ENCODE measurements at regions not wholly inside any gene's neighbourhood (a gene's known extent, or its start where the extent isn't known, plus 50 kb on each side); places are given as distances from the start of the nearest gene placed in this dataset.

DNA sequence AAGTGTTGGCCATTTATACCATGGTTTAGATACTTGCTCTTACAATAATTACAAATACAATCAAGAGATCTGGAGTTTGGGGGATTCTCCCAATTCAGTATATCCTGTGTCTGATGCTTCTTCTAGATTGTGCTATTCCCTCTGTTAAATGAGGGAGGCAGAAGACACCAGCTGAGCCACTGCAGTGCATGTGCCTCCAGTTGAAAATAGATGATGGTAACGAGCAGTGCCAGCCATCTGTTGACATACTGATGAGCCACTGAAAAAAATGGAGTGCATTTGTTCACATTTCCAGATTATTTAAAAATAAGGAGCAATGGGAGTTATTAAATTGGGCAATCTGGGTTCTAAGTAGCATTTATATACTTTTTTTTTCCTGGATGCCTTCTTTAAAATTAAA, 1428.0 kb upstream of the TENM4 start:
- WGBS (ENCODE audit: missing lambda C conversion rate) = 0% methylated on average over 1 of the region's 1 CpG
- CTCF ChIA-PET = no interaction called here
- Histone ChIP-seq H3K9me3 (no peaks in the 10 kb centered on the region), H3K4me2 (no peak overlapping the region), H3K27ac (no peak overlapping the region), H3K4me3 (no peak overlapping the region), H3K4me1 (no peaks in the 10 kb centered on the region)
- ATAC-seq = no peak
- FAIRE-seq = no peak
- TF ChIP-seq HOXA7 (CRISPR knock-in tag; IDR thresholded peaks at IDR 0.05) (no peak), SREBF2 (IDR thresholded peaks at IDR 0.05) (no peak), RCOR1 (IDR thresholded peaks at IDR 0.05; ENCODE audit: low read depth, low read length) (no peak), KDM1A (IDR thresholded peaks at IDR 0.05; ENCODE audit: low read depth) (no peak), RFX5 (IDR thresholded peaks at IDR 0.05) (no peak), HOXB13 (CRISPR knock-in tag; IDR thresholded peaks at IDR 0.05; ENCODE audit: low read depth) (no peak), EP300 (IDR thresholded peaks at IDR 0.05) (no peak), GATA3 (IDR thresholded peaks at IDR 0.05; ENCODE audit: borderline replicate concordance) (no peak), CBX2 (IDR thresholded peaks at IDR 0.05; ENCODE audit: borderline replicate concordance, low read depth) (no peak), PHF8 (IDR thresholded peaks at IDR 0.05; ENCODE audit: borderline replicate concordance, low read depth) (no peak), MYC (IDR thresholded peaks at IDR 0.05; ENCODE audit: borderline replicate concordance, low read length) (no peak), RAD21 (conservative IDR thresholded peaks at IDR 0.05 in 1 of 2, IDR thresholded peaks at IDR 0.05 in 1 of 2) (no peak), RNF2 (IDR thresholded peaks at IDR 0.05; ENCODE audit: borderline replicate concordance, low read depth) (no peak)
- TF ChIP-seq, protein P1, sequence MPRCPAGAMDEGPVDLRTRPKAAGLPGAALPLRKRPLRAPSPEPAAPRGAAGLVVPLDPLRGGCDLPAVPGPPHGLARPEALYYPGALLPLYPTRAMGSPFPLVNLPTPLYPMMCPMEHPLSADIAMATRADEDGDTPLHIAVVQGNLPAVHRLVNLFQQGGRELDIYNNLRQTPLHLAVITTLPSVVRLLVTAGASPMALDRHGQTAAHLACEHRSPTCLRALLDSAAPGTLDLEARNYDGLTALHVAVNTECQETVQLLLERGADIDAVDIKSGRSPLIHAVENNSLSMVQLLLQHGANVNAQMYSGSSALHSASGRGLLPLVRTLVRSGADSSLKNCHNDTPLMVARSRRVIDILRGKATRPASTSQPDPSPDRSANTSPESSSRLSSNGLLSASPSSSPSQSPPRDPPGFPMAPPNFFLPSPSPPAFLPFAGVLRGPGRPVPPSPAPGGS (IDR thresholded peaks at IDR 0.05) = no peak
- TF ChIP-seq, protein P2, sequence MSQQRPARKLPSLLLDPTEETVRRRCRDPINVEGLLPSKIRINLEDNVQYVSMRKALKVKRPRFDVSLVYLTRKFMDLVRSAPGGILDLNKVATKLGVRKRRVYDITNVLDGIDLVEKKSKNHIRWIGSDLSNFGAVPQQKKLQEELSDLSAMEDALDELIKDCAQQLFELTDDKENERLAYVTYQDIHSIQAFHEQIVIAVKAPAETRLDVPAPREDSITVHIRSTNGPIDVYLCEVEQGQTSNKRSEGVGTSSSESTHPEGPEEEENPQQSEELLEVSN (IDR thresholded peaks at IDR 0.05; ENCODE audit: borderline replicate concordance, low read depth) = no peak
- POLR2A ChIA-PET = no interaction called here
- DNase-seq (ENCODE audit: low read depth in 1 of 2, low spot score in 1 of 2) = no peak

DNA sequence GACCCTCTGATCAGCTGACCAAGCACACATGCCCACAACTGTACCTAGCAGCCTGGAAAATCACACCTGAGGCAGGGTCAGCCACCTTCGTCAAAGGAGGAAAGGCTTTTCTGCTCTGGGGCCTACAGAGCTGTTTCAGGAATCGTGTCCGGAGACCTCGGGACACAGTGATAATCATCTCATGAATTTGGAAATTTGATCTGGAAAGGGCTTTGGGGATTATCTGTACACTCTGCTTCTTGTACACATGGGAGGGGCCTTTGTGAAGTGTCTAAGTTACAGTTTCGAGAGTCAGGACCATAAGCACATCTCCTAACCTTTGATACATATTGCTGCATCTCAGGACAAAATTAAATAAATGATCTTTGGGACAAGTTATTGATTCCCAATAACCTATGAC, 1421.2 kb upstream of the TENM4 start:
- no peak for FAIRE-seq
- ChIA-PET POLR2A (no interaction called here), CTCF (no interaction called here)
- TF ChIP-seq, protein P3, sequence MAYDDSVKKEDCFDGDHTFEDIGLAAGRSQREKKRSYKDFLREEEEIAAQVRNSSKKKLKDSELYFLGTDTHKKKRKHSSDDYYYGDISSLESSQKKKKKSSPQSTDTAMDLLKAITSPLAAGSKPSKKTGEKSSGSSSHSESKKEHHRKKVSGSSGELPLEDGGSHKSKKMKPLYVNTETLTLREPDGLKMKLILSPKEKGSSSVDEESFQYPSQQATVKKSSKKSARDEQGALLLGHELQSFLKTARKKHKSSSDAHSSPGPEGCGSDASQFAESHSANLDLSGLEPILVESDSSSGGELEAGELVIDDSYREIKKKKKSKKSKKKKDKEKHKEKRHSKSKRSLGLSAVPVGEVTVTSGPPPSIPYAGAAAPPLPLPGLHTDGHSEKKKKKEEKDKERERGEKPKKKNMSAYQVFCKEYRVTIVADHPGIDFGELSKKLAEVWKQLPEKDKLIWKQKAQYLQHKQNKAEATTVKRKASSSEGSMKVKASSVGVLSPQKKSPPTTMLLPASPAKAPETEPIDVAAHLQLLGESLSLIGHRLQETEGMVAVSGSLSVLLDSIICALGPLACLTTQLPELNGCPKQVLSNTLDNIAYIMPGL (CRISPR knock-in tag; IDR thresholded peaks at IDR 0.05; ENCODE audit: borderline replicate concordance) = no peak
- TF ChIP-seq, protein P4, sequence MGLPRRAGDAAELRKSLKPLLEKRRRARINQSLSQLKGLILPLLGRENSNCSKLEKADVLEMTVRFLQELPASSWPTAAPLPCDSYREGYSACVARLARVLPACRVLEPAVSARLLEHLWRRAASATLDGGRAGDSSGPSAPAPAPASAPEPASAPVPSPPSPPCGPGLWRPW (IDR thresholded peaks at IDR 0.05) = no peak
- TF ChIP-seq NPAS2 (CRISPR knock-in tag; IDR thresholded peaks at IDR 0.05; ENCODE audit: borderline replicate concordance) = no peak
- no peak for TF ChIP-seq CBX2 (IDR thresholded peaks at IDR 0.05; ENCODE audit: borderline replicate concordance, low read depth)
- no peak for TF ChIP-seq FOXS1 (CRISPR knock-in tag; IDR thresholded peaks at IDR 0.05)
- no peak for TF ChIP-seq POLR2A (IDR thresholded peaks at IDR 0.05; ENCODE audit: low read length)
- TF ChIP-seq, protein P5, sequence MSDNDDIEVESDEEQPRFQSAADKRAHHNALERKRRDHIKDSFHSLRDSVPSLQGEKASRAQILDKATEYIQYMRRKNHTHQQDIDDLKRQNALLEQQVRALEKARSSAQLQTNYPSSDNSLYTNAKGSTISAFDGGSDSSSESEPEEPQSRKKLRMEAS (IDR thresholded peaks at IDR 0.05) = no peak
- ATAC-seq = no peak
- Histone ChIP-seq H3K27ac (no peak overlapping the region), H3K9me3 (no peaks in the 10 kb centered on the region), H3K4me3 (no peak overlapping the region), H3K4me2 (no peak overlapping the region), H3K4me1 (no peaks in the 10 kb centered on the region)
- DNase-seq (ENCODE audit: low read depth in 1 of 2, low spot score in 1 of 2) = no peak
- WGBS (ENCODE audit: missing lambda C conversion rate) = 21% methylated on average over 5 of the region's 5 CpGs

DNA sequence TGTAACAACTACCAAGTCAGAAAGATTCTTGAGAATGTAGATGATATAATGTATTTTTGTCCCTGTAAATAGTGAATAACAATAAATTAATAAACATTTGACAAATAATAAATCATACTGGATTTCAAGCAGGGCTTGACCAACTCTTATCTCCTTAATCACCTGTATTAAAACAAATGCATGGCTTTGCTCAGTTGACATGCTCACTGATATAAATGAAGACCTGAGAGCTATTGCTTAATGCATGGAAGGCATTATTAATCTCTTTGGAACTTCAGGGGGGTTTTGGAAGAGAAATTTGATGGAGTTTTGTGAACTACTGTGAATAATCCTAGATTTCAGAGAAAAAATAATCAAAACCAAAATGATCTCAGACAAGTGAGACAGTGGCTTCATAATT, 1420.4 kb upstream of the TENM4 start:
- no peak overlapping the region for H3K4me2 ChIP-seq
- no peak for DNase-seq (ENCODE audit: low read depth in 1 of 2, low spot score in 1 of 2)
- no peak overlapping the region for H3K27ac ChIP-seq
- no peaks in the 10 kb centered on the region for H3K4me1 ChIP-seq
- H3K9me3 ChIP-seq = no peaks in the 10 kb centered on the region
- CTCF ChIA-PET = no interaction called here
- POLR2A ChIA-PET = no interaction called here
- ATAC-seq = no peak
- TF ChIP-seq FOXS1 (CRISPR knock-in tag; IDR thresholded peaks at IDR 0.05) (no peak), PHF8 (IDR thresholded peaks at IDR 0.05; ENCODE audit: borderline replicate concordance, low read depth) (no peak)
- TF ChIP-seq, protein P6, sequence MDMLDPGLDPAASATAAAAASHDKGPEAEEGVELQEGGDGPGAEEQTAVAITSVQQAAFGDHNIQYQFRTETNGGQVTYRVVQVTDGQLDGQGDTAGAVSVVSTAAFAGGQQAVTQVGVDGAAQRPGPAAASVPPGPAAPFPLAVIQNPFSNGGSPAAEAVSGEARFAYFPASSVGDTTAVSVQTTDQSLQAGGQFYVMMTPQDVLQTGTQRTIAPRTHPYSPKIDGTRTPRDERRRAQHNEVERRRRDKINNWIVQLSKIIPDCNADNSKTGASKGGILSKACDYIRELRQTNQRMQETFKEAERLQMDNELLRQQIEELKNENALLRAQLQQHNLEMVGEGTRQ (IDR thresholded peaks at IDR 0.05) = no peak
- FAIRE-seq = no peak
- H3K4me3 ChIP-seq = no peak overlapping the region
